GM12878 (cell line): ENCODE measurements at regions not wholly inside any gene's neighbourhood (a gene's known extent, or its start where the extent isn't known, plus 50 kb on each side); places are given as distances from the start of the nearest gene placed in this dataset.

Source experiments
- ATAC-seq: fragments of 200-7000 bp; cut with Tn5 transposase; 3 replicates; pipeline ENCODE4 v1.9.1; 2020; ENCODE audit warnings: mild to moderate bottlenecking, moderate library complexity
- BruUV-seq: library from RNA; stranded (reverse); fragments of 400-500 nt; replicated peaks from 2 replicates; lab custom pipeline; 2021; lab: Mats Ljungman, UMichigan
- CTCF ChIA-PET: fragments of 300-600 bp; sonication (Branson Sonifier 250); formaldehyde crosslinking; extraction: SDS; loops from one replicate; lab custom pipeline; 2021; ENCODE audit warnings: inconsistent platforms; lab: Yijun Ruan, JAX
- POLR2A ChIA-PET: fragments of 350-600 bp; formaldehyde crosslinking; extraction: SDS; loops from one replicate; lab custom pipeline; 2021; ENCODE audit warnings: inconsistent platforms; lab: Charles Lee
- RAD21 ChIA-PET: fragments of 300-600 bp; sonication (Branson Sonifier 250); formaldehyde crosslinking; loops from one replicate; lab custom pipeline; 2023; ENCODE audit warnings: antibody characterized with exemption; ENCODE audit not compliant: unreplicated experiment; lab: Charles Lee
- SMC1A ChIA-PET: fragments of 300-600 bp; sonication (Branson Sonifier 250); formaldehyde crosslinking; loops from one replicate; lab custom pipeline; 2023; ENCODE audit not compliant: unreplicated experiment, uncharacterized antibody; lab: Charles Lee
- DNase-seq: peaks from one replicate; pipeline ENCODE4 v3.0.0-alpha.2; 2011; ENCODE audit warnings: low read depth, low spot score
- FAIRE-seq: peaks from 3 replicates; lab custom pipeline; 2011; peaks lifted over from hg19 to GRCh38; lab: Jason Lieb, UNC
- H2AFZ ChIP-seq: 2 replicates; pipeline ENCODE4 v1.6.0; 2011; ENCODE audit warnings: low read depth, low read length, control low read depth; ENCODE audit not compliant: control insufficient read depth
- H3K27ac ChIP-seq: 2 replicates; pipeline ENCODE4 v1.5.1; 2011; ENCODE audit warnings: control low read depth; ENCODE audit not compliant: control insufficient read depth, insufficient read depth
- H3K27me3 ChIP-seq, 2 experiments: replicated peaks in 1 of 2; 2 replicates each; pipeline versions ENCODE4 v1.6.0 to v1.6.1; 2011; ENCODE audit warnings: low read length in 1 of 2; ENCODE audit not compliant: control insufficient read depth in 2 of 2, insufficient read depth in 2 of 2
- H3K36me3 ChIP-seq, 2 experiments: 2 replicates each; pipeline ENCODE4 v1.5.1; 2011; ENCODE audit warnings: low read length in 1 of 2; ENCODE audit not compliant: control insufficient read depth in 2 of 2, insufficient read depth in 2 of 2
- H3K4me1 ChIP-seq: 2 replicates; pipeline ENCODE4 v1.6.1; 2011; ENCODE audit warnings: mild to moderate bottlenecking, low read length, moderate library complexity, mixed read lengths; ENCODE audit not compliant: control insufficient read depth, insufficient read depth
- H3K4me2 ChIP-seq: 2 replicates; pipeline ENCODE4 v1.6.0; 2011; ENCODE audit warnings: control low read depth; ENCODE audit not compliant: control insufficient read depth, insufficient read depth
- H3K4me3 ChIP-seq: fragments of 200-600 bp; sonication (generic); 2 replicates; pipeline ENCODE4 v1.5.1; 2016
- H3K79me2 ChIP-seq: 2 replicates; pipeline ENCODE4 v1.6.0; 2011; ENCODE audit warnings: low read length; ENCODE audit not compliant: control insufficient read depth, insufficient read depth
- H3K9ac ChIP-seq: 2 replicates; pipeline ENCODE4 v1.8.0; 2011; ENCODE audit warnings: low read length, control low read depth, mixed read lengths; ENCODE audit not compliant: control insufficient read depth, insufficient read depth
- H3K9me3 ChIP-seq: replicated peaks from 3 replicates; pipeline ENCODE4 v1.5.1; 2011; ENCODE audit warnings: mild to moderate bottlenecking, low read length; ENCODE audit not compliant: control insufficient read depth, insufficient read depth
- H4K20me1 ChIP-seq: 2 replicates; pipeline ENCODE4 v1.6.0; 2011; ENCODE audit not compliant: control insufficient read depth, insufficient read depth
- BRCA1 ChIP-seq: IDR thresholded peaks from 2 replicates; pipeline ENCODE4 v1.6.1; 2011; ENCODE audit warnings: low read depth, low read length, improper control_type of control experiment
- CBFB ChIP-seq: IDR thresholded peaks from 2 replicates; pipeline ENCODE4 v1.6.1; 2016; ENCODE audit warnings: antibody characterized with exemption, low read depth
- CBX3 ChIP-seq: fragments of 200-600 bp; sonication (generic); IDR thresholded peaks from 2 replicates; pipeline ENCODE4 v1.6.1; 2016; ENCODE audit warnings: low read depth, borderline replicate concordance
- ESRRA ChIP-seq: IDR thresholded peaks from 2 replicates; pipeline ENCODE4 v1.6.1; 2012; ENCODE audit warnings: mild to moderate bottlenecking, low read length, improper control_type of control experiment
- HDAC6 ChIP-seq: fragments of 200-600 bp; sonication (generic); IDR thresholded peaks from one replicate; pipeline ENCODE4 v1.8.0; 2017; ENCODE audit warnings: antibody characterized with exemption; ENCODE audit not compliant: unreplicated experiment
- NR2C1 ChIP-seq: fragments of 450-650 bp; IDR thresholded peaks from 2 replicates; pipeline ENCODE4 v1.6.1; 2017; ENCODE audit warnings: antibody characterized with exemption, mild to moderate bottlenecking, moderate library complexity
- NR2C2 ChIP-seq: IDR thresholded peaks from 2 replicates; pipeline ENCODE4 v1.6.1; 2011; ENCODE audit warnings: borderline replicate concordance, low read depth; ENCODE audit not compliant: control insufficient read depth, insufficient read length
- PAX5 ChIP-seq: IDR thresholded peaks from 2 replicates; pipeline ENCODE4 v1.6.1; 2011; ENCODE audit warnings: low read depth, low read length, borderline replicate concordance
- RAD21 ChIP-seq: IDR thresholded peaks from 2 replicates; pipeline ENCODE4 v1.6.1; 2011; ENCODE audit warnings: mild to moderate bottlenecking, low read depth, low read length, moderate library complexity; ENCODE audit not compliant: insufficient read depth
- SUPT20H ChIP-seq: IDR thresholded peaks from 2 replicates; pipeline ENCODE4 v1.6.1; 2011; ENCODE audit warnings: low read depth, mild to moderate bottlenecking, low read length, moderate library complexity, borderline replicate concordance; ENCODE audit not compliant: control insufficient read depth
- ZBTB33 ChIP-seq: fragments of 450-650 bp; IDR thresholded peaks from 2 replicates; pipeline ENCODE4 v1.6.1; 2017; ENCODE audit warnings: mild to moderate bottlenecking
- ZSCAN29 ChIP-seq: fragments of 450-650 bp; IDR thresholded peaks from 2 replicates; pipeline ENCODE4 v1.6.1; 2017; ENCODE audit warnings: mild to moderate bottlenecking, moderate library complexity
- WGBS: methylation state at CpG from one replicate; pipeline ENCODE4 v1.1.6; 2016; ENCODE audit warnings: low lambda C conversion rate; ENCODE audit not compliant: insufficient replicate concordance, insufficient coverage; ENCODE audit errors: missing lambda C conversion rate; 5-methylcytosine and 5-hydroxymethylcytosine counted together
- in situ Hi-C: fragments of 300-500 bp; cut with MboI; formaldehyde crosslinking; loops from 9 replicates; pipeline ENCODE4 v1.14.3; 2018; ENCODE audit warnings: mixed read lengths
- intact Hi-C: fragments of 100-400 bp; cut with micrococcal nuclease; formaldehyde crosslinking; loops from one replicate; pipeline ENCODE4 v1.14.2; 2022; ENCODE audit not compliant: unreplicated experiment

GRCh38 chr4:52196606-52197130 is 145.6 kb downstream of the SPATA18 start:
- DNase-seq (no peak), FAIRE-seq (no peak), ATAC-seq (no peak)
- ChIA-PET RAD21 (no interaction called here), SMC1A (no interaction called here), CTCF (no interaction called here), POLR2A (no interaction called here)
- Histone ChIP-seq H3K9me3 (no peaks in the 10 kb centered on the region), H3K9ac (no peak overlapping the region), H3K36me3 (no peaks in the 10 kb centered on the region), H4K20me1 (no peaks in the 10 kb centered on the region), H3K79me2 (no peaks in the 10 kb centered on the region), H2AFZ (no peak overlapping the region), H3K27ac (no peak overlapping the region), H3K4me1 (no peaks in the 10 kb centered on the region), H3K27me3 (no peaks in the 10 kb centered on the region), H3K4me3 (no peak overlapping the region), H3K4me2 (no peak overlapping the region)
- intact Hi-C loops (no loop called here), in situ Hi-C loops (no loop called here)
- TF ChIP-seq NR2C1 (no peak), PAX5 (no peak), ESRRA (no peak), ZBTB33 (no peak), CBX3 (no peak), HDAC6 (no peak), ZSCAN29 (no peak), BRCA1 (no peak), RAD21 (no peak), NR2C2 (no peak), SUPT20H (no peak), CBFB (no peak)
- WGBS = 0% methylated on average over 1 of the region's 1 CpG
- no TSS peak for BruUV-seq
